Hematopoietic multipotent progenitor cell (in vitro differentiated cells): ENCODE measurements at regions not wholly inside any gene's neighbourhood (a gene's known extent, or its start where the extent isn't known, plus 50 kb on each side); places are given as distances from the start of the nearest gene placed in this dataset.

Experiments used
- DNase-seq, 3 donors: peaks; one replicate each; pipeline ENCODE4 v3.0.0-alpha.2; 2011 to 2015; ENCODE audit warnings: low read depth in 2 of 3, low spot score in 2 of 3

- no peak for DNase-seq
These were observed 98.2 kb downstream of the GGTLC2 start for GRCh38 chr22:22742641-22743040.

GRCh38 chr22:22743128-22743760 is 98.8 kb downstream of the GGTLC2 start:
- no peak for DNase-seq

GRCh38 chr22:22744412-22745224 is 100.2 kb downstream of the GGTLC2 start:
- DNase-seq = no peak

GRCh38 chr22:22745225-22746060 is 101.0 kb downstream of the GGTLC2 start:
- DNase-seq = peak in 1 of 3 donors; percentile 62

- no peak for DNase-seq
These were observed 101.9 kb downstream of the GGTLC2 start for GRCh38 chr22:22746061-22746962.

- DNase-seq = no peak
These were observed 102.8 kb downstream of the GGTLC2 start for GRCh38 chr22:22746963-22747933.

GRCh38 chr22:22748297-22748743 is 103.9 kb downstream of the GGTLC2 start:
- peak in 2 of 3 donors; percentile 36 to 56 for DNase-seq

GRCh38 chr22:22748756-22749155 is 104.3 kb downstream of the GGTLC2 start:
- no peak for DNase-seq

GRCh38 chr22:22749167-22749758 is 104.8 kb downstream of the GGTLC2 start:
- no peak for DNase-seq

GRCh38 chr22:22750335-22751042 is 106.1 kb downstream of the GGTLC2 start:
- no peak for DNase-seq

GRCh38 chr22:22751043-22751603 is 106.7 kb downstream of the GGTLC2 start:
- no peak for DNase-seq

- no peak for DNase-seq
These were observed 107.8 kb downstream of the GGTLC2 start for GRCh38 chr22:22752199-22752555.

GRCh38 chr22:22752556-22753477 is 108.4 kb downstream of the GGTLC2 start:
- peak in 1 of 3 donors; percentile 21 for DNase-seq

GRCh38 chr22:22753526-22754267 is 109.3 kb downstream of the GGTLC2 start:
- peak; percentile 52 to 74 (median 56) for DNase-seq

- no peak for DNase-seq
These were observed 109.8 kb downstream of the GGTLC2 start for GRCh38 chr22:22754268-22754657.
